ENCODE measurements at regions not wholly inside any gene's neighbourhood (a gene's known extent, or its start where the extent isn't known, plus 50 kb on each side); places are given as distances from the start of the nearest gene placed in this dataset.
"Not testable (repeated sequence)": the region's sequence is repeated elsewhere in the genome, so short reads cannot be mapped to it uniquely, and the experiment has no call there.

- DNase-seq (ENCODE audit: low read depth in 2 of 2) = no peak
Observed at GRCh38 chr17:77288115-77288619, 147.4 kb downstream of the SEC14L1 start.

DNA sequence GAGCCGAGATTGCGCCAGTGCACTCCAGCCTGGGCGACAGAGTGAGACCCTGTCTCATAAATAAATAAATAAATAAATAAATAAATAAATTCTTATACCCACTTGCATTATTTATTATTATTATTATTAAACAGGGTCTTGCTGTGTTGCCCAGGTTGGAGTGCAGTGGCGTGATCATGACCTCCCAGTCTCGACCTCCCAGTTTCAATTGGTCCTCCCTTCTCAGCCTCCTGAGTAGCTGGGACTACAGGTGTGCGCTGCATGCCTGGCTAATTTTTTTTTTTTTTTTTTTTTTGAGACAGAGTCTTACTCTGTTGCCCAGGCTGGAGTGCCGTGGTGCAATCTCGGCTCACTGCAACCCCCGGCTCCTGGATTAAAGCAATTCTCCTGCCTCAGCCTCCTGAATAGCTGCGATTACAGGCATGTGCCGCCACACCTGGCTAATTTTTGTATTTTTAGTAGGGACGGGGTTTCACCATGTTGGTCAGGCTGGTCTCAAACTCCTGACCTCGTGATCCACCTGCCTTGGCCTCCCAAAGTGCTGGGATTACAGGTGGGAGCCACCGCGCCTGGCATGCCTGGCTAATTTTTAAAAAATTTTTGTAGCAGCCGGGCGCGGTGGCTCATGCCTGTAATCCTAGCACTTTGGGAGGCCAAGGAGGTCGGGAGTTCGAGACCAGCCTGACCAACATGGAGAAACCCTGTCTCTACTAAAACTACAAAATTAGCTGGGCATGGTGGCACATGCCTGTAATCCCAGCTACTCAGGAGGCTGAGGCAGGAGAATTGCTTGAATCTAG is 150.2 kb downstream of the SEC14L1 start:
- not testable (repeated sequence) for DNase-seq (ENCODE audit: low read depth in 2 of 2)

DNA sequence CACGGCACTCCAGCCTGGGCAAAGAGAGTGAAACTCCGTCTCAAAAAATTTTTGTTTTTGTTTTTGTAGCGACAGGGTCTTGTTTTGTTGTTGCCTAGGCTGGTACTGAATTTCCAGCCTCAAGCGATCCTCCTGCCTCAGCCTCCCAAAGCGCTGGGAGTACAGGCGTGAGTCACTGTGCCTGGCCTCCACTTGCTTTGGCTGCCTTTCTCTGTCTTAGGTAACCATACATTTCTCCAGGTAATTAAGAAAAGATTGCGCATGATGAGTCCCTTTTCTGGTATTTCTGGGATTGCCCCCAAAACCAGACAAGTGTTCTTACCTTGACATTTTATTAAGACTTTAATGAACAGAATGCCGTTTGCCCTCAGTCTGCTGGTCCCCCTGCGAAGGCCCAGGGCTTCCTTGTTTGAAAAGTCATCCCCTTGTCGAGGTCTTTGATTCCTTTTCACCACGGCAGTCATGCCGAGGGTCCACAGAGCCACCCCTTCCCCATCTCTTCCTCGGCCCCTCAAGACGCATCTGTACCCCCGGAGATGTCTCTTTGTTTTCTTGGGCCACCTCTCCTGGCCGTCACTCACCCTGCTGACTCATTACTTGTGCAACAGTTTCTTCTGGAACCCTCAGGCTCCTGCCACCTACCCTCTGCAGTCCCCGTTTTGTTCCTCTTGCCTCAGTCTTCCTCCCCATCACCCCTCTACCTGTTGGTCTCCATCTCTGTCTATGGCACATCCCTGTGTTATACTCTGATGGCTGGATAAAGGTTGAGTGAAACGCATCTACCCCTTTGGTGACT is 151.0 kb downstream of the SEC14L1 start:
- DNase-seq (ENCODE audit: low read depth in 2 of 2) = no peak

GRCh38 chr17:77294761-77295160 is 154.0 kb downstream of the SEC14L1 start:
- no peak for DNase-seq (ENCODE audit: low read depth in 2 of 2)

DNA sequence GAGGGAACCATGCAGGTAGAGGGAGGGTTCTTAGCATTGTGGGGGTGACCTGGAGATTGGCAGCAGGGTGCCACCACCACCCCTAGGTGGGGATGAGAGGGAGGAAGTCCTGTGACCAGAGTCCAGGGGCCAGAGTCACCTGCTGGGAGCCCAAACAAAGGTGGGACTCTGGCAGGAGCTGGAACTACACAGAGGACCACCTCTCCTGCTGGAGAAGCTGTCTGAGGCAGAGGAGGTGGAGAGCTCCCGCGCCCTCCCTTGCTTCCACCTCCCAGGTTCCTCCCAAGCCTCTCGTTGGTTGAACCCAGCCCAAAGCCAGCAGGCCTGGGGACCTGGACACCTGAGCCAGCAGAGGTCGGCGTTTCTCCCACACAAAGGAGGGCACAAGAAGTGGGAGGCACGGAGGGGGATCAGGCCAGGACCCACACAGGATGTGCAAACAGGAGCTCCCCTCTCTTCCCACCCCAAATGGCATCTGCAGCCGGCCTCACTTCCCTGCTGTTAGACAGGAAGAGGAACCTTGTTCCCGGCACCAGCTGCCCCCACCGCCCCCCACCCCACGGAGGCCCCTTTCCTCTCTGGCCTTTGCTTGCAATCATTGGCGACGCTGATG is 154.6 kb downstream of the SEC14L1 start:
- DNase-seq (ENCODE audit: low read depth in 2 of 2) = no peak

DNA sequence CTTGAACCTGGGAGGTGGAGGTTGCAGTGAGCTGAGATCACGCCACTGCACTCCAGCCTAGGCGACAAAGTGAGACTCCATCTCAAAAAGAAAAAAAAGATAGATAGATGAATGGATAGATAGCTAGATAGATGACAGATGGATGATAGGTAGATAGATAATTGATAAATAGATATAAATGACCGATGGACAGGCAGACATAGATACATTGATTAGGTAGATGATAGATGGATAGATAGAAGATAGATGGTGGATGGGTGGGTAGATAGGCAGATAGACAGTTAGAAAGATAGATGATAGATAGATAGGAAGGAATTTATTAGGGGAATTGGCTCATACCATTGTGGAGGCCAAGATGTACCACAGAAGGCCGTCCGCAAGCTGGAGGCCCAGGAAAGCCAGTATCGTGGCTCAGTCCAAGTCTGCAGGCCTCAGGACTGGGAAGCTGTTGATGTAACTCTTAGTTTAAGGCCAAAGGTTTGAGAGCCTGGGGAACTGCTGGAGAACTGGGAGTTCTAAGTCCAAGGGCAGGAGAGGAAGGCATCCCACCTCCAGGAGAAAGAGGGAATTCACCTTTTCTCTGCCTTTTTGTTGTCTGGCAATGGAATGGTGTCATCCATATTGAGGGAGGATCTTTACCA is 156.1 kb downstream of the SEC14L1 start:
- no peak for DNase-seq (ENCODE audit: low read depth in 2 of 2)

- no peak for DNase-seq (ENCODE audit: low read depth in 2 of 2)
Observed at GRCh38 chr17:77297693-77298666, 157.2 kb downstream of the SEC14L1 start.

DNA sequence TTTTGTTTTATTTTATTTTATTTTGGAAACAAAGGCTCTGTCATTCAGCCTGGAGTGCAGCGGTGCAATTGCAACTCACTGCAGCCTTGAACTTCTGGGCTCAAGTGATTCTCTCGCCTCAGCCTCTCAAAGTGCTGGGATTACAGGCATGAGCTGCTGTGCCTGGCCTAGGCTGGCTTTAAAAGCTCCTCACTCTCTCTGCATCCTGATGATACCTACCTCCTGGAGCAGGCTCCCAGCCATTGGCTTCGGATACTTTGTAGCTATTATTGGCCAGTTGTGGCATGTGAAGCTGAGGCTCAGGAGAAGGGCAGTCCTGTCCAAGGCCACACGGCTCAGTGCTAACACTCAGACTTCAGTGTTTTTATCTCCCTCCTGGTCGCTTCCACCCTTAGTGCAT is 158.0 kb downstream of the SEC14L1 start:
- DNase-seq (ENCODE audit: low read depth in 2 of 2) = no peak

GRCh38 chr17:77299256-77300015 is 158.7 kb downstream of the SEC14L1 start:
- no peak for DNase-seq (ENCODE audit: low read depth in 2 of 2)

GRCh38 chr17:77300016-77300686 is 159.4 kb downstream of the SEC14L1 start:
- no peak for DNase-seq (ENCODE audit: low read depth in 2 of 2)

DNA sequence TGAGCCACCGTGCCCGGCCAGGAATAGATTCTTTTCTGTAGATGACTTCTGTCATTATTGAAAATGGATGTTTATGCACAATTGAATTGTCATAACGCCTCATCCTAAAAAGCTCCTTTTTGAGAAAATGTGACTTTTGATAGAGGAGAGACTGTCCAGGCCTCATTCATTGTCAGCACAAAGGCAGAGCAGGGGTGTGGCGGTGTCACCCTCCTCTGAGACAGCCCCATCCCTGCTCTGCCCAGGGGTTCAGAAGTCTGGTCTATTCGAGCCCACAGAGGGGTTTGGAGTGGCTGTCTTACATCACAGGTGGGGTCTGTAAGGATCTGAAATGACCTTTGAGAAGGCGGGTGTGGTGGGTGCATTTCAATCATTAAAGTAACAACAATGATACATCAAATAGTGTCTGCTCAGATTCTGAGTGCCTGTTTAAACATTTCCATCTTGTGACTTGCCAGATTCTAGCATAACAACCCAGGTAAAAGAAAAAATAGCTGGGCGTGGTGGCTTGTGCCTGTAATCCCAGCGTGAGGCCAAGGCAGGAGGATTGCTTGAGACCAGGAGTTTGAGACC is 161.0 kb downstream of the SEC14L1 start:
- DNase-seq (ENCODE audit: low read depth in 2 of 2) = no peak

DNA sequence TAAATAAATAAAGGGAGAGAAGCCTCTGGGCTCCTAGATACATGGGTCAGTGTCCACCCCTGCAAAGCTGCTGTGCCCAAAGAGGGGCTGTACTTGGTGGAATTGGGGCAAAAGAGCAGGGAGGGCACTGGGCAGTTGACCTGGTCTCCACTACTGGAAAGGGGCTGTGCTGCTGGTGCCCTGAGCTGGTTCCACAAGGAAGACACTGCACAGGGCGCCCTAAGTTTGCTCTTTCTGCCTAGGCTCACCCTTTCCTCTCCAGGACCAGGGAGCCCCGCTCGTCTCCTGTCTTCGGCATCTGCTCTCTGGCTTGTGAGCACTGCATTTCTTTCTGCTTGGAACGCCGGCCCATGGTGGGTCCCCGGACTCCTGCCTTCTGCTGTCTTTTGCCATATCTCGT is 161.9 kb downstream of the SEC14L1 start:
- DNase-seq (ENCODE audit: low read depth in 2 of 2) = no peak

- DNase-seq (ENCODE audit: low read depth in 2 of 2) = no peak
Observed at GRCh38 chr17:77303620-77304019, 162.9 kb downstream of the SEC14L1 start.

DNA sequence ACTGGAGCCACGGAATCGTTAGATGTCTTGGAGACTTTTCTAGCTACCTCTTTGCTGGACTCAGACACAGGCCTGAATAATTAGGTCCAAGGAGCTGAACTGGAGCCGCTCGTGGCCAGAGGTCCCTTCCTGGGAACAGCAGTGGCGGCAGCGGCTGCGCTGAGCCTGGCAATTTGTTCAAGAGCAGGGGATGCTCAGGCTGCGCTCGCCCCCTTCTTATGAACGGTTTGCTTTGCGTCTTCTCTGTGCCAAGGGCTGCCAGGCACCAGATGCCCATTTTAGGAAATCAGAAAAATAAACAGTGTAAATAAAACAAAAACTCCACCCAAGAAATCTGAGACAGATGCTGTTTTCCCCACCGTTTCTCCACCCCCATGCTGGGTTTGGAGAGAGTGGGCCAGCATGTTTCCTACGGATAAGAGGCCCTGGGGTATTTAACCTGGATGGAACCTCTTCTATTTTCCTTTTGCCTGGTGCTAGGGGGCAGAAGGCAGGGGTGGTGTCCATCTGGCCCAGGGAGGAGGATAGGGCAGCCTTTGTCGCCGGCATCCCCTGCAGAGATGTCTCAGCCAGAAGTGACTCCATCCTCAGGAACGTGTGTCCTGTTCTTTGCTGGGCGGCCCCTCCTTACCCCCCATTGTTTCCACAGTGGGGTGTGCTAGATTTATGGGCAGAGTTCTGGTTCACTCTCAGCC is 163.4 kb downstream of the SEC14L1 start:
- DNase-seq (ENCODE audit: low read depth in 2 of 2) = no peak

- DNase-seq (ENCODE audit: low read depth in 2 of 2) = no peak
Observed at GRCh38 chr17:77304746-77305473, 164.1 kb downstream of the SEC14L1 start.

- no peak for DNase-seq (ENCODE audit: low read depth in 2 of 2)
Observed at GRCh38 chr17:77306048-77306789, 165.4 kb downstream of the SEC14L1 start.
